ENCODE measurements at regions not wholly inside any gene's neighbourhood (a gene's known extent, or its start where the extent isn't known, plus 50 kb on each side); places are given as distances from the start of the nearest gene placed in this dataset.
"Not testable (repeated sequence)": the region's sequence is repeated elsewhere in the genome, so short reads cannot be mapped to it uniquely, and the experiment has no call there.

GRCh38 chr5:62232218-62232617 is 73.8 kb upstream of the KIF2A start:
- peaks cover 17% of the 10 kb centered on the region for H3K36me3 Mint-ChIP-seq (ENCODE audit: low read depth)
- peaks cover 54% of the 10 kb centered on the region for H3K4me1 Mint-ChIP-seq (ENCODE audit: low read depth)
- H3K27ac Mint-ChIP-seq, result peak overlapping the region; percentile 11

GRCh38 chr5:62233083-62234046 is 72.6 kb upstream of the KIF2A start:
- peaks cover 16% of the 10 kb centered on the region for H3K9me3 Mint-ChIP-seq
- peak; percentile 44 for DNase-seq (ENCODE audit: low spot score)
- H3K4me1 Mint-ChIP-seq (ENCODE audit: low read depth), result peaks cover 58% of the 10 kb centered on the region
- H3K27me3 Mint-ChIP-seq (ENCODE audit: low read depth); H3K4me3 Mint-ChIP-seq: not testable (repeated sequence)
- H3K27ac Mint-ChIP-seq, result peak overlapping the region; percentile 80
- peaks cover 12% of the 10 kb centered on the region for H3K36me3 Mint-ChIP-seq (ENCODE audit: low read depth)

More at GRCh38 chr5:62232218-62232617, 73.8 kb upstream of the KIF2A start:
- H3K9me3 Mint-ChIP-seq, result peaks cover 22% of the 10 kb centered on the region
- H3K4me3 Mint-ChIP-seq; DNase-seq (ENCODE audit: low spot score); H3K27me3 Mint-ChIP-seq (ENCODE audit: low read depth): not testable (repeated sequence)

- DNase-seq (ENCODE audit: low spot score), result peak; percentile 78
- peaks cover 61% of the 10 kb centered on the region for H3K4me1 Mint-ChIP-seq (ENCODE audit: low read depth)
- H3K9me3 Mint-ChIP-seq; H3K36me3 Mint-ChIP-seq (ENCODE audit: low read depth); H3K27me3 Mint-ChIP-seq (ENCODE audit: low read depth): not testable (repeated sequence)
- H3K4me3 Mint-ChIP-seq, result peak overlapping the region; percentile 46
- H3K27ac Mint-ChIP-seq, result peak overlapping the region; percentile 82
These were observed 69.4 kb upstream of the KIF2A start for GRCh38 chr5:62236593-62236992.

- not testable (repeated sequence) for H3K27ac Mint-ChIP-seq; H3K4me3 Mint-ChIP-seq; H3K36me3 Mint-ChIP-seq (ENCODE audit: low read depth); H3K27me3 Mint-ChIP-seq (ENCODE audit: low read depth); H3K9me3 Mint-ChIP-seq; DNase-seq (ENCODE audit: low spot score)
- peaks cover 55% of the 10 kb centered on the region for H3K4me1 Mint-ChIP-seq (ENCODE audit: low read depth)
These were observed 68.1 kb upstream of the KIF2A start for GRCh38 chr5:62237944-62238343.

- H3K4me1 Mint-ChIP-seq (ENCODE audit: low read depth), result peaks cover 49% of the 10 kb centered on the region
- not testable (repeated sequence) for H3K4me3 Mint-ChIP-seq; H3K27me3 Mint-ChIP-seq (ENCODE audit: low read depth)
These were observed 67.4 kb upstream of the KIF2A start for GRCh38 chr5:62238584-62238983.

GRCh38 chr5:62240494-62240893 is 65.5 kb upstream of the KIF2A start:
- not testable (repeated sequence) for H3K27me3 Mint-ChIP-seq (ENCODE audit: low read depth); H3K4me3 Mint-ChIP-seq; DNase-seq (ENCODE audit: low spot score); H3K9me3 Mint-ChIP-seq; H3K36me3 Mint-ChIP-seq (ENCODE audit: low read depth)
- Mint-ChIP-seq H3K4me1 (ENCODE audit: low read depth) (peaks cover 42% of the 10 kb centered on the region), H3K27ac (peak overlapping the region; percentile 41)

More at GRCh38 chr5:62238584-62238983, 67.4 kb upstream of the KIF2A start:
- H3K9me3 Mint-ChIP-seq; H3K36me3 Mint-ChIP-seq (ENCODE audit: low read depth); DNase-seq (ENCODE audit: low spot score); H3K27ac Mint-ChIP-seq: not testable (repeated sequence)

GRCh38 chr5:62242000-62242399 is 64.0 kb upstream of the KIF2A start:
- H3K9me3 Mint-ChIP-seq; H3K36me3 Mint-ChIP-seq (ENCODE audit: low read depth); H3K27ac Mint-ChIP-seq; H3K4me3 Mint-ChIP-seq; DNase-seq (ENCODE audit: low spot score); H3K27me3 Mint-ChIP-seq (ENCODE audit: low read depth): not testable (repeated sequence)
- H3K4me1 Mint-ChIP-seq (ENCODE audit: low read depth), result peaks cover 32% of the 10 kb centered on the region

- not testable (repeated sequence) for H3K9me3 Mint-ChIP-seq; H3K4me3 Mint-ChIP-seq; H3K27me3 Mint-ChIP-seq (ENCODE audit: low read depth); DNase-seq (ENCODE audit: low spot score); H3K27ac Mint-ChIP-seq; H3K36me3 Mint-ChIP-seq (ENCODE audit: low read depth)
- peaks cover 27% of the 10 kb centered on the region for H3K4me1 Mint-ChIP-seq (ENCODE audit: low read depth)
These were observed 63.0 kb upstream of the KIF2A start for GRCh38 chr5:62243046-62243445.

- H3K4me3 Mint-ChIP-seq; DNase-seq (ENCODE audit: low spot score); H3K27ac Mint-ChIP-seq; H3K27me3 Mint-ChIP-seq (ENCODE audit: low read depth): not testable (repeated sequence)
- peaks cover 10% of the 10 kb centered on the region for H3K9me3 Mint-ChIP-seq
- H3K4me1 Mint-ChIP-seq (ENCODE audit: low read depth), result peaks cover 18% of the 10 kb centered on the region
- peaks cover 10% of the 10 kb centered on the region for H3K36me3 Mint-ChIP-seq (ENCODE audit: low read depth)
These were observed 57.8 kb upstream of the KIF2A start for GRCh38 chr5:62248192-62248591.

- not testable (repeated sequence) for DNase-seq (ENCODE audit: low spot score); H3K4me3 Mint-ChIP-seq; H3K27me3 Mint-ChIP-seq (ENCODE audit: low read depth); H3K27ac Mint-ChIP-seq
- peaks cover 16% of the 10 kb centered on the region for H3K36me3 Mint-ChIP-seq (ENCODE audit: low read depth)
- peaks cover 22% of the 10 kb centered on the region for H3K4me1 Mint-ChIP-seq (ENCODE audit: low read depth)
- H3K9me3 Mint-ChIP-seq, result peaks cover 16% of the 10 kb centered on the region
These were observed 55.9 kb upstream of the KIF2A start for GRCh38 chr5:62250085-62250484.

- Mint-ChIP-seq H3K36me3 (ENCODE audit: low read depth) (peaks cover 16% of the 10 kb centered on the region), H3K9me3 (peaks cover 16% of the 10 kb centered on the region), H3K4me1 (ENCODE audit: low read depth) (peaks cover 24% of the 10 kb centered on the region)
- H3K27ac Mint-ChIP-seq; DNase-seq (ENCODE audit: low spot score); H3K4me3 Mint-ChIP-seq; H3K27me3 Mint-ChIP-seq (ENCODE audit: low read depth): not testable (repeated sequence)
These were observed 55.1 kb upstream of the KIF2A start for GRCh38 chr5:62250919-62251318.

- peaks cover 16% of the 10 kb centered on the region for H3K9me3 Mint-ChIP-seq
- H3K36me3 Mint-ChIP-seq (ENCODE audit: low read depth), result peaks cover 16% of the 10 kb centered on the region
- not testable (repeated sequence) for DNase-seq (ENCODE audit: low spot score); H3K27ac Mint-ChIP-seq; H3K4me3 Mint-ChIP-seq; H3K27me3 Mint-ChIP-seq (ENCODE audit: low read depth)
- peaks cover 35% of the 10 kb centered on the region for H3K4me1 Mint-ChIP-seq (ENCODE audit: low read depth)
These were observed 53.5 kb upstream of the KIF2A start for GRCh38 chr5:62252519-62252918.

- Mint-ChIP-seq H3K4me1 (ENCODE audit: low read depth) (peaks cover 51% of the 10 kb centered on the region), H3K4me3 (peak overlapping the region; percentile 9), H3K9me3 (peaks cover 21% of the 10 kb centered on the region), H3K36me3 (ENCODE audit: low read depth) (peaks cover 23% of the 10 kb centered on the region), H3K27ac (peak overlapping the region; percentile 63)
- not testable (repeated sequence) for DNase-seq (ENCODE audit: low spot score); H3K27me3 Mint-ChIP-seq (ENCODE audit: low read depth)
These were observed 50.5 kb upstream of the KIF2A start for GRCh38 chr5:62255551-62255950.

- DNase-seq (ENCODE audit: low spot score), result peak; percentile 33
- H3K9me3 Mint-ChIP-seq, result peaks cover 21% of the 10 kb centered on the region
- peaks cover 55% of the 10 kb centered on the region for H3K4me1 Mint-ChIP-seq (ENCODE audit: low read depth)
- peak overlapping the region; percentile 92 for H3K27ac Mint-ChIP-seq
- no peaks in the 10 kb centered on the region for H3K27me3 Mint-ChIP-seq (ENCODE audit: low read depth)
- peak overlapping the region; percentile 49 for H3K4me3 Mint-ChIP-seq
- H3K36me3 Mint-ChIP-seq (ENCODE audit: low read depth), result peaks cover 23% of the 10 kb centered on the region
These were observed 49.6 kb upstream of the KIF2A start for GRCh38 chr5:62256161-62257019.
